CD4-positive, alpha-beta T cell (primary cell): ENCODE measurements at regions not wholly inside any gene's neighbourhood (a gene's known extent, or its start where the extent isn't known, plus 50 kb on each side); places are given as distances from the start of the nearest gene placed in this dataset.

Experiments used
- ATAC-seq: fragments of 200-7000 bp; cut with Tn5 transposase; one replicate; pipeline ENCODE4 v1.10.0; 2022; ENCODE audit warnings: mild to moderate bottlenecking; ENCODE audit not compliant: poor library complexity
- CTCF ChIA-PET: fragments of 350-600 bp; sonication (Branson Sonifier 250); formaldehyde crosslinking; loops from one replicate; lab custom pipeline; 2021; ENCODE audit warnings: antibody characterized with exemption, inconsistent platforms; lab: Charles Lee
- POLR2A ChIA-PET: fragments of 350-600 bp; sonication (Branson Sonifier 250); formaldehyde crosslinking; loops from one replicate; lab custom pipeline; 2021; ENCODE audit warnings: antibody characterized with exemption, inconsistent platforms; lab: Charles Lee
- DNase-seq, 14 experiments: peaks; one replicate each; pipeline ENCODE4 v3.0.0-alpha.2; 2013 to 2020; ENCODE audit warnings: mixed read lengths in 2 of 14
- H3K27ac ChIP-seq, 2 donors: one replicate each; pipeline versions ENCODE4 v1.5.1 to v1.7.0; 2013; ENCODE audit warnings: low read length in 2 of 2, low read depth in 1 of 2, mild to moderate bottlenecking in 1 of 2
- H3K27me3 ChIP-seq, 2 experiments: 1 replicate in 1 of 2; 2 replicates in 1 of 2; pipeline versions ENCODE4 v1.6.1 to v1.7.0; 2013; ENCODE audit warnings: low read length in 2 of 2, control low read depth in 1 of 2, mild to moderate bottlenecking in 1 of 2, moderate library complexity in 1 of 2; ENCODE audit not compliant: insufficient read depth in 2 of 2, control insufficient read depth in 1 of 2
- H3K36me3 ChIP-seq: one replicate; pipeline ENCODE4 v1.6.1; 2013; ENCODE audit warnings: low read length, control low read depth; ENCODE audit not compliant: insufficient read depth
- H3K4me1 ChIP-seq: one replicate; pipeline ENCODE4 v1.6.1; 2013; ENCODE audit warnings: low read length, control low read depth; ENCODE audit not compliant: insufficient read depth
- H3K4me3 ChIP-seq: one replicate; pipeline ENCODE4 v1.5.1; 2013; ENCODE audit warnings: mild to moderate bottlenecking, low read length, moderate library complexity
- H3K9me3 ChIP-seq, 2 experiments: 1 replicate in 1 of 2; 2 replicates in 1 of 2; pipeline versions ENCODE4 v1.6.1 to v1.7.0; 2013; ENCODE audit warnings: low read length in 2 of 2, mild to moderate bottlenecking in 2 of 2, control low read depth in 1 of 2, moderate library complexity in 1 of 2; ENCODE audit not compliant: control insufficient read depth in 1 of 2, insufficient read depth in 1 of 2
- H3K27ac Mint-ChIP-seq: one replicate; pipeline ENCODE4 v1.8.0; 2020; ENCODE audit warnings: mixed read lengths
- H3K27me3 Mint-ChIP-seq: one replicate; pipeline ENCODE4 v1.8.0; 2021; ENCODE audit warnings: mixed read lengths
- H3K36me3 Mint-ChIP-seq: one replicate; pipeline ENCODE4 v1.8.0; 2021; ENCODE audit warnings: low read depth, mixed read lengths
- H3K4me1 Mint-ChIP-seq: one replicate; pipeline ENCODE4 v1.8.0; 2021; ENCODE audit warnings: low read depth, mixed read lengths
- H3K4me3 Mint-ChIP-seq: one replicate; pipeline ENCODE4 v1.8.0; 2020; ENCODE audit warnings: mild to moderate bottlenecking, mixed read lengths
- H3K9me3 Mint-ChIP-seq: one replicate; pipeline ENCODE4 v1.8.0; 2020; ENCODE audit warnings: mixed read lengths
- CTCF ChIP-seq: fragments of 200-600 bp; IDR thresholded peaks from one replicate; pipeline ENCODE4 v1.8.0; 2022; ENCODE audit warnings: antibody characterized with exemption, mild to moderate bottlenecking
- intact Hi-C, 2 experiments: fragments of 100-400 bp; cut with DNase I in 1 of 2; cut with micrococcal nuclease in 1 of 2; formaldehyde crosslinking; loops; one replicate each; pipeline versions ENCODE4 v1.15.1 to v1.9.0; 2023 to 2025; cut with DNase I, micrococcal nuclease

GRCh38 chr20:23159947-23160318 lies 73.8 kb upstream of the CD93 start:
- Mint-ChIP-seq H3K9me3 (no peaks in the 10 kb centered on the region), H3K4me3 (no peak overlapping the region), H3K27ac (no peak overlapping the region), H3K4me1 (peaks cover 17% of the 10 kb centered on the region), H3K27me3 (no peaks in the 10 kb centered on the region), H3K36me3 (no peaks in the 10 kb centered on the region)
- no peak for TF ChIP-seq CTCF
- Histone ChIP-seq H3K4me1 (peaks cover 26% of the 10 kb centered on the region), H3K9me3 (peaks cover 0 to 14% of the 10 kb centered on the region in 2 experiments), H3K36me3 (no peaks in the 10 kb centered on the region), H3K4me3 (no peak overlapping the region), H3K27ac (no peak overlapping the region), H3K27me3 (peaks cover 0 to 3% of the 10 kb centered on the region in 2 experiments)
- no peak for DNase-seq
- ChIA-PET POLR2A (no interaction called here), CTCF (no interaction called here)
- intact Hi-C loops, result no loop called here
- no peak for ATAC-seq

GRCh38 chr20:23159256-23159946 lies 73.3 kb upstream of the CD93 start:
- Histone ChIP-seq H3K27ac (no peak overlapping the region), H3K4me3 (no peak overlapping the region), H3K27me3 (peaks cover 0 to 3% of the 10 kb centered on the region in 2 experiments), H3K4me1 (peaks cover 26% of the 10 kb centered on the region), H3K36me3 (no peaks in the 10 kb centered on the region), H3K9me3 (peaks cover 0 to 14% of the 10 kb centered on the region in 2 experiments)
- Mint-ChIP-seq H3K4me1 (peaks cover 17% of the 10 kb centered on the region), H3K4me3 (no peak overlapping the region), H3K27me3 (no peaks in the 10 kb centered on the region), H3K36me3 (no peaks in the 10 kb centered on the region), H3K9me3 (no peaks in the 10 kb centered on the region), H3K27ac (no peak overlapping the region)
- DNase-seq (peak in 1 of 14 experiments; percentile 12), ATAC-seq (no peak)
- TF ChIP-seq CTCF, result no peak
- intact Hi-C loops, result no loop called here
- ChIA-PET POLR2A (no interaction called here), CTCF (no interaction called here)

GRCh38 chr20:23157734-23158133 lies 71.6 kb upstream of the CD93 start:
- H3K27ac Mint-ChIP-seq, result no peak overlapping the region
- H3K9me3 Mint-ChIP-seq, result no peaks in the 10 kb centered on the region
- no peaks in the 10 kb centered on the region for H3K36me3 Mint-ChIP-seq
- H3K36me3 ChIP-seq, result no peaks in the 10 kb centered on the region
- intact Hi-C loops, result no loop called here
- no peaks in the 10 kb centered on the region for H3K27me3 Mint-ChIP-seq
- TF ChIP-seq CTCF, result no peak
- ChIA-PET POLR2A (no interaction called here), CTCF (no interaction called here)
- ATAC-seq (no peak), DNase-seq (peak in 1 of 14 experiments; percentile 33)
- H3K4me3 ChIP-seq, result no peak overlapping the region
- peaks cover 26% of the 10 kb centered on the region for H3K4me1 ChIP-seq
- H3K9me3 ChIP-seq, result peaks cover 0 to 11% of the 10 kb centered on the region in 2 experiments
- no peak overlapping the region for H3K27ac ChIP-seq
- no peak overlapping the region for H3K4me3 Mint-ChIP-seq
- H3K4me1 Mint-ChIP-seq, result peaks cover 17% of the 10 kb centered on the region
- peaks cover 0 to 3% of the 10 kb centered on the region in 2 experiments for H3K27me3 ChIP-seq
